Coronary artery (tissue), 2 donors: ENCODE measurements at regions not wholly inside any gene's neighbourhood (a gene's known extent, or its start where the extent isn't known, plus 50 kb on each side); places are given as distances from the start of the nearest gene placed in this dataset.

Source experiments
- DNase-seq: peaks from one replicate; pipeline ENCODE4 v3.0.0-alpha.2; 2017; ENCODE audit warnings: low spot score
- H3K27ac ChIP-seq, 2 donors: fragments of 200-600 bp; sonication (generic); one replicate each; pipeline ENCODE4 v1.5.1; 2016 to 2019
- H3K4me3 ChIP-seq: fragments of 200-600 bp; sonication (generic); 2 replicates; pipeline ENCODE4 v1.5.1; 2016; ENCODE audit warnings: mild to moderate bottlenecking, moderate library complexity
- CTCF ChIP-seq: fragments of 200-600 bp; sonication (generic); IDR thresholded peaks from one replicate; pipeline ENCODE4 v1.5.1; 2019; ENCODE audit warnings: antibody characterized with exemption

DNA sequence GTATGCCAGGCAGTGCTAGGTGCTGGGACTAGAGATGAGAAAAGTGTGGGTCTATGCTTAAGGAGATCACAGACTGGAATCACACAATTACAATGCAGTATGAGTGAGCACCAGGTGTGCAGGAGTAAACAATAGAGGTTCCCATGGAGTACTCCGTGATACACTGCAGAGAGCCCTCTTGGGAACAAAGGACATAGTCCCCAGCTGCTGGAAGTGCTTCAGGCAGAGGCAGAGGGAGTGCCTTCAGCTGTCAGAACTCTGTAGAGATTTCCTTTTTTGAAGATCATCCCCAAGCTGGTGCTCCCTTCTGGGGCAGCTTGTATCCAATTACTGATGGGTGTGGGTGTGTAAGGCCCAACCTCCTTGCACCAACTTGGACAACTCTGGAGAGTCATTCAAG, 143.5 kb upstream of the PLET1 start:
- no peak for DNase-seq
- no peak overlapping the region for H3K4me3 ChIP-seq
- TF ChIP-seq CTCF, result no peak
- no peak overlapping the region for H3K27ac ChIP-seq

DNA sequence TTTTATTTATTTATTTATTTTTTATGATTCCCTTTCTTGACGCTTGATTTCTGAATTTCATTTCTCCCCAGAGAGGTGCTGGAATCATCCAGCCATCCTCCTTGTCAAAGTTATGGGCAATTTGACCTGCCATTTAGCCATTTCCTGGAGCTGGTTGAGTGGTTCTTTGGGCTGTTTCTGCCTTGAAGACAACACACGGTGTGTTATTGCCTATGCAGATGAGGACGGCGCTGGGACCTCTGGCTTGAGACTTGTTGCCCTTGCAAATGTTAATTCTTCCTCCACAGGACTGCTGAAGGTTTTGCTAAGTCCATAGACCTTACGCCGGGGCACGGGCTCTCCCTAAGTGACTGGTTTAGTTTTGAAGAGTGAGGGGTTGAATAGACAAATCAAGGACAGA, 147.9 kb upstream of the PLET1 start:
- Histone ChIP-seq H3K4me3 (no peak overlapping the region), H3K27ac (no peak overlapping the region)
- DNase-seq, result no peak
- no peak for TF ChIP-seq CTCF

- DNase-seq, result no peak
- Histone ChIP-seq H3K27ac (no peak overlapping the region), H3K4me3 (no peak overlapping the region)
- TF ChIP-seq CTCF, result no peak
Observed at GRCh38 chr11:112410325-112410724, 149.7 kb upstream of the PLET1 start.

- Histone ChIP-seq H3K27ac (no peak overlapping the region), H3K4me3 (no peak overlapping the region)
- no peak for DNase-seq
- TF ChIP-seq CTCF, result no peak
Observed at GRCh38 chr11:112412383-112412782, 151.7 kb upstream of the PLET1 start.

- DNase-seq, result no peak
- TF ChIP-seq CTCF, result no peak
- Histone ChIP-seq H3K4me3 (no peak overlapping the region), H3K27ac (no peak overlapping the region)
Observed at GRCh38 chr11:112417339-112417738, 156.7 kb upstream of the PLET1 start.

DNA sequence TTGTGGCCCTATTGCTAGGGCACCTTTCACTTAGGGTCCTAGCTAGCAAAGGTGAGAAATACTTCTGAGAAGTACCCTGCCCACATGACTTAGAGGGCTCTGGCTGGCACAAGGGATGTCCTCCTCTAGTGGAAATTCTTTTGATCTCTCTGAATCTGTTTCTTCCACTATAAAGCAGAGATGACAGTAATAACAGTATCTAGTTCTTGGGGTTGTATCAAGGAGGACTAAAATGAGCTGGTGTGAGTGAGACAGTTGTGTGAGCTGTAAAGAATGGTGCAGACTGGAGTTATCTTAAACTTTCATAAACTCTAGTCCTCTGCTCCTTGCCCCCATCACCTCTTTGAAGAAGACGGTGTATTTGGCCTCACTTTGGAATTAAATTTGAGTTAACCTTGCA, 157.8 kb upstream of the PLET1 start:
- Histone ChIP-seq H3K4me3 (no peak overlapping the region), H3K27ac (no peak overlapping the region)
- no peak for TF ChIP-seq CTCF
- no peak for DNase-seq

- no peak for DNase-seq
- H3K4me3 ChIP-seq, result no peak overlapping the region
- no peak overlapping the region for H3K27ac ChIP-seq
- no peak for TF ChIP-seq CTCF
Observed at GRCh38 chr11:112421879-112422278, 161.2 kb upstream of the PLET1 start.
